Right renal pelvis (tissue), 4 donors: ENCODE measurements at regions not wholly inside any gene's neighbourhood (a gene's known extent, or its start where the extent isn't known, plus 50 kb on each side); places are given as distances from the start of the nearest gene placed in this dataset.

Experiments
- DNase-seq, 4 donors: peaks; one replicate each; pipeline ENCODE4 v3.0.0-alpha.2; 2013; ENCODE audit warnings: low read depth in 4 of 4, low spot score in 3 of 4, missing footprints in 1 of 4

GRCh38 chr10:47245731-47246350, 54.2 kb upstream of the GDF10 start:
- DNase-seq = no peak

GRCh38 chr10:47246406-47247147, 53.4 kb upstream of the GDF10 start:
- DNase-seq = no peak

- DNase-seq = no peak
Measured at GRCh38 chr10:47247148-47248059, 52.6 kb upstream of the GDF10 start.

- no peak for DNase-seq
Measured at GRCh38 chr10:47248386-47249090, 51.5 kb upstream of the GDF10 start.

GRCh38 chr10:47249881-47250280, 50.1 kb upstream of the GDF10 start:
- DNase-seq = no peak
